Natural killer cell (primary cell): ENCODE measurements at regions not wholly inside any gene's neighbourhood (a gene's known extent, or its start where the extent isn't known, plus 50 kb on each side); places are given as distances from the start of the nearest gene placed in this dataset.

Experiments
- ATAC-seq, 3 donors: fragments of 150-1000 bp in 2 of 3; fragments of 200-7000 bp in 1 of 3; cut with Tn5 transposase; 1 replicate in 1 of 3; 2 replicates in 2 of 3; pipeline ENCODE4 v1.10.0; 2021; ENCODE audit warnings: mild to moderate bottlenecking in 2 of 3, moderate library complexity in 2 of 3
- DNase-seq, 2 donors: peaks; one replicate each; pipeline versions ENCODE4 v3.0.0 to v3.0.0-alpha.2; 2013 to 2021; ENCODE audit warnings: mixed read lengths in 1 of 2
- H3K27ac ChIP-seq: one replicate; pipeline ENCODE4 v1.5.1; 2013; ENCODE audit warnings: mild to moderate bottlenecking, low read length
- H3K27me3 ChIP-seq: one replicate; pipeline ENCODE4 v1.6.1; 2013; ENCODE audit warnings: low read length; ENCODE audit not compliant: control insufficient read depth, insufficient read depth
- H3K36me3 ChIP-seq: one replicate; pipeline ENCODE4 v1.6.1; 2013; ENCODE audit warnings: low read length; ENCODE audit not compliant: control insufficient read depth, insufficient read depth
- H3K4me1 ChIP-seq: one replicate; pipeline ENCODE4 v1.6.1; 2013; ENCODE audit warnings: low read length; ENCODE audit not compliant: control insufficient read depth, insufficient read depth
- H3K4me3 ChIP-seq: one replicate; pipeline ENCODE4 v1.5.1; 2013; ENCODE audit warnings: low read length
- H3K9me3 ChIP-seq: one replicate; pipeline ENCODE4 v1.6.1; 2013; ENCODE audit warnings: low read length; ENCODE audit not compliant: control insufficient read depth, insufficient read depth
- H3K27ac Mint-ChIP-seq, 2 donors: one replicate each; pipeline ENCODE4 v1.8.0; 2022; ENCODE audit warnings: mild to moderate bottlenecking in 2 of 2, mixed read lengths in 2 of 2, moderate library complexity in 1 of 2
- H3K27me3 Mint-ChIP-seq, 2 donors: one replicate each; pipeline ENCODE4 v1.8.0; 2022; ENCODE audit warnings: low read depth in 2 of 2, mixed read lengths in 2 of 2
- H3K36me3 Mint-ChIP-seq: one replicate; pipeline ENCODE4 v1.8.0; 2022; ENCODE audit warnings: mixed read lengths
- H3K4me1 Mint-ChIP-seq, 2 donors: one replicate each; pipeline ENCODE4 v1.8.0; 2022; ENCODE audit warnings: mixed read lengths in 2 of 2
- H3K4me3 Mint-ChIP-seq: one replicate; pipeline ENCODE4 v1.8.0; 2022; ENCODE audit warnings: mild to moderate bottlenecking, moderate library complexity, mixed read lengths
- H3K9me3 Mint-ChIP-seq, 2 donors: one replicate each; pipeline ENCODE4 v1.8.0; 2022; ENCODE audit warnings: mixed read lengths in 2 of 2
- CTCF ChIP-seq: fragments of 200-600 bp; IDR thresholded peaks from one replicate; pipeline ENCODE4 v1.8.0; 2022; ENCODE audit warnings: antibody characterized with exemption
- WGBS: methylation state at CpG from one replicate; pipeline ENCODE4 v1.1.7; 2013; ENCODE audit warnings: missing lambda C conversion rate; ENCODE audit not compliant: insufficient coverage; 5-methylcytosine and 5-hydroxymethylcytosine counted together
- intact Hi-C: fragments of 100-400 bp; cut with micrococcal nuclease; formaldehyde crosslinking; loops from one replicate; pipeline ENCODE4 v1.14.2; 2022

- no peaks in the 10 kb centered on the region for H3K27me3 ChIP-seq
- no peaks in the 10 kb centered on the region for H3K9me3 Mint-ChIP-seq
- no peaks in the 10 kb centered on the region for H3K36me3 ChIP-seq
- H3K27me3 Mint-ChIP-seq, result peaks cover 19 to 31% of the 10 kb centered on the region in 2 donors
- no peaks in the 10 kb centered on the region for H3K4me1 ChIP-seq
- H3K27ac Mint-ChIP-seq, result no peak overlapping the region
- H3K4me3 Mint-ChIP-seq, result no peak overlapping the region
- intact Hi-C loops, result no loop called here
- peaks cover 9% of the 10 kb centered on the region for H3K36me3 Mint-ChIP-seq
- H3K4me1 Mint-ChIP-seq, result no peaks in the 10 kb centered on the region
- DNase-seq (no peak), ATAC-seq (no peak)
- no peaks in the 10 kb centered on the region for H3K9me3 ChIP-seq
- WGBS, result 52% methylated on average over 5 of the region's 5 CpGs
- H3K4me3 ChIP-seq, result no peak overlapping the region
- TF ChIP-seq CTCF, result no peak
- H3K27ac ChIP-seq, result no peak overlapping the region
Observed at GRCh38 chr18:22483407-22483806, 65.7 kb upstream of the CTAGE1 start.

DNA sequence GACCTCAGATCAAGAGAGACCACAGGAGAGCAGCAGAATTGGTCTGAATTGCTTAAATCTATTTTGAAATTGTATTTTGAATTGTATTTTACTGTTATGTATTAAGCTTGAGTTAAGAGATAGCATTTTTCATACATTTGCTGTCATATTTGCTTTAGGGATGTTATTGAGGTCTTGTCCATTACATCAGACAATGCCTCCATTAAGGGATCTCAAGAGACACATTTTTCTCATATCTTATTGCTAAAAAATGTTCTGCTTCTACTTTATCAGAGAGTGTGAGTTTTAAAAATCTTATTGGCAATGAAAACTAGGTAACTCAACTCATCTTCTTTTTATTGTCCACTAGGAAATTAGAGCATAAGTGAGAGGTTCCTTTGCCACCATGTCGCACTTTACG, 66.8 kb upstream of the CTAGE1 start:
- Mint-ChIP-seq H3K27ac (no peak overlapping the region), H3K27me3 (peaks cover 18 to 31% of the 10 kb centered on the region in 2 donors), H3K36me3 (peaks cover 3% of the 10 kb centered on the region), H3K4me1 (no peaks in the 10 kb centered on the region), H3K9me3 (no peaks in the 10 kb centered on the region), H3K4me3 (no peak overlapping the region)
- intact Hi-C loops, result no loop called here
- Histone ChIP-seq H3K36me3 (no peaks in the 10 kb centered on the region), H3K27ac (no peak overlapping the region), H3K9me3 (no peaks in the 10 kb centered on the region), H3K4me1 (no peaks in the 10 kb centered on the region), H3K27me3 (no peaks in the 10 kb centered on the region), H3K4me3 (no peak overlapping the region)
- no peak for DNase-seq
- TF ChIP-seq CTCF, result no peak
- no peak for ATAC-seq
- 100% methylated on average over 1 of the region's 2 CpGs for WGBS

DNA sequence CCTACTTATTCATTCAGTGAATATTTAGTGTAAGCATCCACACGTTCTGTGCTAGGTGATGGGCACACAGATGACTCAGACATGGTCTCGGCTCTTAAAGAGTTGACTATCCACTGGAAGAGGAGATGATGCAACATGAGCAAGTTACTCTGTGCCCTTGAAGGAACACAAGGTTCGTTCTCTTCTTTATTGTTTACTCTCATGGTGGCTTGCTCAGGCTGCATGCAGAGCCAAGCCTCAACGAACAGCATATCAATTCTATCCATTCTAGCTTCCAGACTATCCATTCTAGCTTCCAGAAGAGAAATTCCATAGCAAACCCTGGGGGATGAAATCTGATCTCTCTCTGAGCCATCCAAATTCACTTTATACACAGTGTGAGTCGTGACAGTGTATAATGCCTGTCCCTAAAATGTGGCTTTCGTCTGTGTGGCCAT, 68.1 kb upstream of the CTAGE1 start:
- 82% methylated on average over 6 of the region's 6 CpGs for WGBS
- H3K36me3 ChIP-seq, result no peaks in the 10 kb centered on the region
- no peak overlapping the region for H3K4me3 Mint-ChIP-seq
- H3K9me3 Mint-ChIP-seq, result no peaks in the 10 kb centered on the region
- peaks cover 16 to 18% of the 10 kb centered on the region in 2 donors for H3K27me3 Mint-ChIP-seq
- no peaks in the 10 kb centered on the region for H3K27me3 ChIP-seq
- no peaks in the 10 kb centered on the region for H3K9me3 ChIP-seq
- DNase-seq, result no peak
- no peak overlapping the region for H3K27ac ChIP-seq
- peaks cover 0 to 7% of the 10 kb centered on the region in 2 donors for H3K4me1 Mint-ChIP-seq
- no peaks in the 10 kb centered on the region for H3K4me1 ChIP-seq
- no peaks in the 10 kb centered on the region for H3K36me3 Mint-ChIP-seq
- intact Hi-C loops, result no loop called here
- no peak for TF ChIP-seq CTCF
- no peak for ATAC-seq
- H3K27ac Mint-ChIP-seq, result no peak overlapping the region
- no peak overlapping the region for H3K4me3 ChIP-seq

DNA sequence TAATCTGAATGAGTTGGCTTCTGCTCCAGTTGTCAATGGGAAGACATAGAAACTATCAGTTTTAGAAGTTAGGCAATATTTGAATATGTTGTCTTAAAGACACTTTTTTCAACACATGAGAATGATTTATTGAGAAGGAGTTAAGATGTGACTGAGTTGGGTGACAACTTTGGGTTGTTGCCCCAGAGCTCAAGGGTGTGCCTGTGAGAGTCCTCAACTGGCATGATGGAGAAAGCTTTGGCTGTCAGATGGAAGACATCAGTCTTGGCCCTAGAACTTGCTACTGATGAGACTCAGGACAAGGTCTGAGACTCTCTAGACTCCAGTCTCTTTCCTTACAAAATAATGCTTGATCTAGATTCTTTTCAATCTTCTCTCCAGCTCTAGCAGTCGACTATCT, 69.0 kb upstream of the CTAGE1 start:
- H3K27ac ChIP-seq, result no peak overlapping the region
- intact Hi-C loops, result no loop called here
- Mint-ChIP-seq H3K4me1 (peaks cover 0 to 7% of the 10 kb centered on the region in 2 donors), H3K4me3 (no peak overlapping the region), H3K36me3 (no peaks in the 10 kb centered on the region), H3K27ac (no peak overlapping the region), H3K27me3 (peaks cover 13 to 21% of the 10 kb centered on the region in 2 donors), H3K9me3 (no peaks in the 10 kb centered on the region)
- no peaks in the 10 kb centered on the region for H3K4me1 ChIP-seq
- no peak for TF ChIP-seq CTCF
- H3K27me3 ChIP-seq, result no peaks in the 10 kb centered on the region
- H3K36me3 ChIP-seq, result no peaks in the 10 kb centered on the region
- no peaks in the 10 kb centered on the region for H3K9me3 ChIP-seq
- DNase-seq (no peak), ATAC-seq (no peak)
- no CpG with 5 or more reads among the region's 1 CpG for WGBS
- no peak overlapping the region for H3K4me3 ChIP-seq
